Spleen (tissue), 11 donors: ENCODE measurements at regions not wholly inside any gene's neighbourhood (a gene's known extent, or its start where the extent isn't known, plus 50 kb on each side); places are given as distances from the start of the nearest gene placed in this dataset.
A peak's percentile ranks its signal among the peaks of the same experiment; 100 is the strongest.

Source experiments
- DNase-seq: peaks from one replicate; pipeline ENCODE4 v3.0.0-alpha.2; 2020
- H3K27ac ChIP-seq, 8 donors: fragments of 200-600 bp; sonication (generic) in 7 of 8; 1 replicate in 4 of 8; 2 replicates in 4 of 8; pipeline versions ENCODE4 v1.5.0 to v1.8.0; 2016 to 2021; ENCODE audit warnings: inconsistent platforms in 4 of 8, mild to moderate bottlenecking in 4 of 8, moderate library complexity in 1 of 8
- H3K27me3 ChIP-seq, 7 donors: fragments of 200-600 bp; sonication (generic) in 6 of 7; replicated peaks in 1 of 7; 1 replicate in 4 of 7; 2 replicates in 3 of 7; pipeline versions ENCODE4 v1.5.0 to v1.8.0; 2016 to 2021; ENCODE audit warnings: inconsistent platforms in 3 of 7, mild to moderate bottlenecking in 1 of 7
- H3K36me3 ChIP-seq, 6 donors: fragments of 200-600 bp; sonication (generic) in 5 of 6; 1 replicate in 4 of 6; 2 replicates in 2 of 6; pipeline versions ENCODE4 v1.5.0 to v1.8.0; 2016 to 2021; ENCODE audit warnings: inconsistent platforms in 2 of 6
- H3K4me1 ChIP-seq, 6 donors: fragments of 200-600 bp; sonication (generic) in 5 of 6; 1 replicate in 3 of 6; 2 replicates in 3 of 6; pipeline versions ENCODE4 v1.5.0 to v1.8.0; 2016 to 2021; ENCODE audit warnings: inconsistent platforms in 3 of 6
- H3K4me3 ChIP-seq, 8 donors: fragments of 200-600 bp; sonication (generic) in 7 of 8; 1 replicate in 4 of 8; 2 replicates in 4 of 8; pipeline versions ENCODE4 v1.5.0 to v1.8.0; 2016 to 2021; ENCODE audit warnings: inconsistent platforms in 4 of 8, mild to moderate bottlenecking in 4 of 8, moderate library complexity in 2 of 8
- H3K9me3 ChIP-seq, 8 donors: fragments of 200-600 bp; sonication (generic) in 7 of 8; 1 replicate in 4 of 8; 2 replicates in 4 of 8; pipeline versions ENCODE4 v1.5.0 to v1.8.0; 2016 to 2021; ENCODE audit warnings: inconsistent platforms in 4 of 8
- POLR2A ChIP-seq, 3 donors: fragments of 450-650 bp; IDR thresholded peaks; one replicate each; pipeline ENCODE4 v1.5.1; 2017; ENCODE audit warnings: antibody characterized with exemption in 3 of 3, mild to moderate bottlenecking in 1 of 3
- POLR2AphosphoS5 ChIP-seq, 3 donors: sonication (generic); formaldehyde crosslinking; IDR thresholded peaks; one replicate each; pipeline ENCODE4 v1.5.1; 2017; ENCODE audit warnings: antibody characterized with exemption in 3 of 3
- WGBS, 5 donors: extraction: QIAGEN DNeasy Blood & Tissue Kit in 3 of 5; methylation state at CpG; one replicate each; pipeline versions ENCODE4 v1.1.5 to v1.1.7; 2013 to 2018; 5-methylcytosine and 5-hydroxymethylcytosine counted together
- intact Hi-C: fragments of 100-400 bp; cut with DNase I; formaldehyde crosslinking; loops from one replicate; pipeline ENCODE4 v1.15.0; 2023; ENCODE audit warnings: low total_unique reads
- TF ChIP-seq, protein P1 (sequence below), 11 experiments: fragments of 200-600 bp in 7 of 11; fragments of 450-650 bp in 4 of 11; sonication (generic) in 4 of 11; IDR thresholded peaks in 8 of 11; conservative IDR thresholded peaks in 3 of 11; 1 replicate in 7 of 11; 2 replicates in 4 of 11; pipeline versions ENCODE4 v1.4.0 to v1.8.0; 2016 to 2021; ENCODE audit warnings: antibody characterized with exemption in 11 of 11, inconsistent platforms in 4 of 11, mild to moderate bottlenecking in 1 of 11
- donor health status: healthy with polysubstance abuse.
- donor health status: DM: no; HTN: no; CAD: no; lungs with moderate emphysema.
- donor health status: DM: no; HTN: no; CAD: no.
- donor health status: Bipolar disorder and iron deficiency.
- donor health status: healthy.
- donor health status: DM: no; HTN: no; CAD: no.
- donor health status: DM: yes; HTN: yes; CAD: no.

DNA sequence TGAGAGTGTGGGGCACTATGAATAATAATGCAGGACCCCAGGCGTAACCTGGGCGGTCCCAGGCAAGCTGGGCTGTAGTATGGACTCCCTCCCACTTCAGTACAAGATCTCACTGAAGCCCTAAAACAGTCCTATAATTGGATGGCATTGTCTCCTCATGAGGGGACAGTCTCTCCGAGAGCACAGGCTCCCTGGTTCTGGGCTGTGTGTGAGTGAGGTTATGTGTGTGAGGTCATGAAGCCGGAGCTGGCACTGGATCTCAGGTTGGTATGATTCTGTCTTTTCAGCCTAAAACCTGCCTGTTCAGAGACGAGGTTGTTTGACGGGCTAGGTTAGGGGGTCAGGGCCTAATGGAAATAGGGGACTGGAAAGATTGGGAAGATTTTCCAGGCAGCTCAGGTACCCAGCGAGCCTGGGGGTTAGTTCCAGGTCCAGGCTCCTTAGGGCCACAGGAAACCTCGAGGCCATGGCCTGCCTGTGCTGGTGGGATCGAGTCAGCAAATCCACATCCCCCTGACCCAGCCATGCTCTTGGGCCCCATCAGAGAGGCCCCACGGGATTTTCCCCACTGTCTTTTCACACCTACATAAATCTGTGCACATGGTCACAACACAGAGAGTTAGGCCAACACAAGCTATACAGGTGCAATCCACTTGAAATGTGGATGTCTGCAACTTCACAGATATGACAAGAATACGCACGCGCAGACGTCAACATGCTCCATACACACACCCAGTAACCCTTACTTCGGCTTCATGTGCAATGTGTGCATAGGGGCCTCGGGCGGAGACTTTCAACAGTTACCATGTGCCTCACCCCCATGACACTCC, 94.8 kb downstream of the INHBB start:
- no peaks in the 10 kb centered on the region for H3K36me3 ChIP-seq
- no peak overlapping the region for H3K4me3 ChIP-seq
- WGBS, 5 donors, result 80 to 94% (median 88%) methylated on average over 14 to 17 of the region's 17 CpGs
- intact Hi-C loops, result no loop called here
- no peak overlapping the region for H3K27ac ChIP-seq
- H3K9me3 ChIP-seq, result no peaks in the 10 kb centered on the region
- TF ChIP-seq POLR2A (IDR thresholded peaks at IDR 0.05) (no peak), POLR2AphosphoS5 (IDR thresholded peaks at IDR 0.05) (no peak)
- TF ChIP-seq, protein P1, sequence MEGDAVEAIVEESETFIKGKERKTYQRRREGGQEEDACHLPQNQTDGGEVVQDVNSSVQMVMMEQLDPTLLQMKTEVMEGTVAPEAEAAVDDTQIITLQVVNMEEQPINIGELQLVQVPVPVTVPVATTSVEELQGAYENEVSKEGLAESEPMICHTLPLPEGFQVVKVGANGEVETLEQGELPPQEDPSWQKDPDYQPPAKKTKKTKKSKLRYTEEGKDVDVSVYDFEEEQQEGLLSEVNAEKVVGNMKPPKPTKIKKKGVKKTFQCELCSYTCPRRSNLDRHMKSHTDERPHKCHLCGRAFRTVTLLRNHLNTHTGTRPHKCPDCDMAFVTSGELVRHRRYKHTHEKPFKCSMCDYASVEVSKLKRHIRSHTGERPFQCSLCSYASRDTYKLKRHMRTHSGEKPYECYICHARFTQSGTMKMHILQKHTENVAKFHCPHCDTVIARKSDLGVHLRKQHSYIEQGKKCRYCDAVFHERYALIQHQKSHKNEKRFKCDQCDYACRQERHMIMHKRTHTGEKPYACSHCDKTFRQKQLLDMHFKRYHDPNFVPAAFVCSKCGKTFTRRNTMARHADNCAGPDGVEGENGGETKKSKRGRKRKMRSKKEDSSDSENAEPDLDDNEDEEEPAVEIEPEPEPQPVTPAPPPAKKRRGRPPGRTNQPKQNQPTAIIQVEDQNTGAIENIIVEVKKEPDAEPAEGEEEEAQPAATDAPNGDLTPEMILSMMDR (IDR thresholded peaks at IDR 0.05 in 8 of 11, conservative IDR thresholded peaks at IDR 0.05 in 3 of 11), result no peak
- peak; percentile 56 for DNase-seq
- peaks cover 5 to 17% (median 12%) of the 10 kb centered on the region in 6 donors for H3K4me1 ChIP-seq
- H3K27me3 ChIP-seq, result peaks cover 3 to 88% (median 32%) of the 10 kb centered on the region in 7 donors

DNA sequence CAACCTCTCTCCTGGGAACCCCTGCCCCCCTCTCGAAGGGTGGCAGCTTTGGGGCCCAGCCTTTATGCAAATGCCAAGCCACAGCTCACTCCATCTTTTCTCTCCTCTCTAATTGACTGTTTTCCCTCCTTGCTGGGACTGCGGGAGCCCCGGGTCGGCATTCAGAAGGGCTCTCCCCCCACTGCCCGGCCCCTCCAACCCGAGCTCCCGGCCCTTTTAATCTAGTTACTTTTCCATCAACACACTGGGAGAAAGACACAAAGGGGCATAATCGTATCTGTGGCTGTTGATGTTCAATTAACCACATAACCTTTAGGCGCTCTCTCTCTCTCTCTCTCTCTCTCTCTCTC, 95.4 kb downstream of the INHBB start:
- Histone ChIP-seq H3K4me1 (peaks cover 5 to 17% (median 12%) of the 10 kb centered on the region in 6 donors), H3K4me3 (no peak overlapping the region), H3K9me3 (no peaks in the 10 kb centered on the region), H3K27ac (no peak overlapping the region), H3K27me3 (peaks cover 3 to 88% (median 32%) of the 10 kb centered on the region in 7 donors), H3K36me3 (no peaks in the 10 kb centered on the region)
- intact Hi-C loops, result no loop called here
- DNase-seq, result peak; percentile 32
- TF ChIP-seq POLR2AphosphoS5 (IDR thresholded peaks at IDR 0.05) (no peak), POLR2A (IDR thresholded peaks at IDR 0.05) (no peak)
- TF ChIP-seq, protein P1 (IDR thresholded peaks at IDR 0.05 in 8 of 11, conservative IDR thresholded peaks at IDR 0.05 in 3 of 11), result no peak
- 63 to 72% (median 66%) methylated on average over 9 of the region's 9 CpGs for WGBS, 5 donors

- H3K27me3 ChIP-seq, result peaks cover 3 to 86% (median 32%) of the 10 kb centered on the region in 7 donors
- peak overlapping the region in 5 of 8 donors; percentile 4 to 54 (median 15) for H3K4me3 ChIP-seq
- WGBS, 5 donors, result 4 to 10% (median 7%) methylated on average over 31 to 41 of the region's 41 CpGs
- peak; percentile 66 for DNase-seq
- H3K4me1 ChIP-seq, result peaks cover 5 to 17% (median 12%) of the 10 kb centered on the region in 6 donors
- H3K9me3 ChIP-seq, result no peaks in the 10 kb centered on the region
- intact Hi-C loops, result no loop called here
- H3K27ac ChIP-seq, result no peak overlapping the region
- TF ChIP-seq POLR2AphosphoS5 (IDR thresholded peaks at IDR 0.05) (no peak), POLR2A (IDR thresholded peaks at IDR 0.05) (no peak)
- TF ChIP-seq, protein P1 (IDR thresholded peaks at IDR 0.05 in 8 of 11, conservative IDR thresholded peaks at IDR 0.05 in 3 of 11), result no peak
- H3K36me3 ChIP-seq, result no peaks in the 10 kb centered on the region
Measured at GRCh38 chr2:120441744-120442471, 96.0 kb downstream of the INHBB start.

GRCh38 chr2:120442541-120442922, 96.6 kb downstream of the INHBB start:
- DNase-seq, result no peak
- H3K27ac ChIP-seq, result no peak overlapping the region
- WGBS, 5 donors, result 5 to 17% (median 7%) methylated on average over 8 to 16 of the region's 16 CpGs

More at GRCh38 chr2:120442541-120442922, 96.6 kb downstream of the INHBB start:
- TF ChIP-seq POLR2AphosphoS5 (IDR thresholded peaks at IDR 0.05), result no peak
- TF ChIP-seq, protein P1 (IDR thresholded peaks at IDR 0.05 in 8 of 11, conservative IDR thresholded peaks at IDR 0.05 in 3 of 11), result no peak
- TF ChIP-seq POLR2A (IDR thresholded peaks at IDR 0.05), result no peak
- Histone ChIP-seq H3K9me3 (no peaks in the 10 kb centered on the region), H3K36me3 (no peaks in the 10 kb centered on the region), H3K4me3 (peak overlapping the region in 6 of 8 donors; percentile 4 to 54 (median 13)), H3K27me3 (peaks cover 3 to 80% (median 32%) of the 10 kb centered on the region in 7 donors), H3K4me1 (peaks cover 5 to 17% (median 12%) of the 10 kb centered on the region in 6 donors)
- intact Hi-C loops, result no loop called here
